Superior temporal gyrus (tissue), 1 donor: ENCODE measurements at regions not wholly inside any gene's neighbourhood (a gene's known extent, or its start where the extent isn't known, plus 50 kb on each side); places are given as distances from the start of the nearest gene placed in this dataset.

ENCODE experiments used
- DNase-seq: peaks from one replicate; pipeline ENCODE4 v3.0.0-alpha.2; 2016; ENCODE audit errors: extremely low spot score

DNA sequence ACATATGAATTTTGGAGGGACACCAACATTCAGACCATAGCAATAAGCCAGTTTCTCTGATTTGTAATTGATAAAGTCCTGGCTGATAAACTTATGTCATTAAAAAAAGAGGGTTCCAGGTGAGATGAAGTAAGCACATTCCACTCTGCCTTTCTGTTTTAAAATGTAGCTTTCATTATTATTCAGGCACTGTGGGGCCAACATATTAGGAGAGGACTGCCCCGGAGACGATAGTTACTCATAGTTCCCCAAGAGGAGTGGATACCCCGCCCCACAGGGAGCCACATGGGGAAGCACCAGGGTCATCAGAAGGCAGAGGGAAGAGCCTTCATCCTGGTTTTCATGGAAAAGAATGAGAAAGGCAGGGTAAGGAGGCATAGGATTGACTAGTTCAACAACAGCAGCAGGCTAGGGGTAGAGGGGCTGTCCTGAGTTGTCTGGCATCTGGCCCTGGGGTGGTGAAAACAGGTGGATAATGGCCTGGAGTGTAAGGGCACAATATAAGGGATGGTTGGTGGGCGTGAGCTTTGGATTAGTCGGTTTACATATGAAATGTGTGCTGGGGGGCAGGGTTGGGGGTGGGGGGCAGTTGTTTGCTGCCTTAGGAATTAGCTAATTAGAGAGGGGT is 78.7 kb upstream of the PROK2 start:
- no peak for DNase-seq

DNA sequence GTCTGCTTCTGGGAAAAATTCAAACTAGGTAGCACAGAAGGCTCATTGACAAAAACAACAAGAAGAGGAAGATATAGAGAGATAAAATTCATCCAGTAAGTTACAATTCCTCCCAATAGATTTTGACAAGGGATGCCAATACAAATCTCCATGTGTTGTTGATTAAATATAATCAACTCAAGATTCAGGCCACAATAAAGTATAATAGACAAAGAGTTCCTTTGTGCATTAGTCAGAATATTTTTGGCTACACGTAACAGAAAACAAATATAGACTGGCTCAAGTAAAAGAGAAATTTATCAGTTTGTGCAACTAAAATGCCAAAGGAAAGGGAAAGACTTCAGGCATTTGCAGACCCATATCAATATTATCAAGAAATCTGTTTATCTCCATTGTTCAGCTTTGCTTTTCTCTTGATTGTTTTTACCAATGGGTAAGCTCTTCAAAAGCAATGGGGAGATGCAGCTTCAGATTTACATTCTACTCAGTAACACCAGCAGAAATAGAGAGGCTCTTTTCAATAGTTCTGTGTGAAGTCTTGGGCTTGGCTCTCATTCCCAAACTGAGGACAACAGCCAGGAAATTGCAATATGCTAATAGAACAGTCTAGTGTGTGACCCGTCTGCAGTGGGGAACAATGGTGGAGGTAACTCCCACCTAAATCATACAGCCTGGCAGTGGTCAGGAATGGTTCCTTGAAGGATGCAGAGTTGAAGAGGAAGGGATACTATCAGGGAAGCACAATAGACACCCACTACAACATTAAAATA is 77.6 kb upstream of the PROK2 start:
- DNase-seq = no peak

DNA sequence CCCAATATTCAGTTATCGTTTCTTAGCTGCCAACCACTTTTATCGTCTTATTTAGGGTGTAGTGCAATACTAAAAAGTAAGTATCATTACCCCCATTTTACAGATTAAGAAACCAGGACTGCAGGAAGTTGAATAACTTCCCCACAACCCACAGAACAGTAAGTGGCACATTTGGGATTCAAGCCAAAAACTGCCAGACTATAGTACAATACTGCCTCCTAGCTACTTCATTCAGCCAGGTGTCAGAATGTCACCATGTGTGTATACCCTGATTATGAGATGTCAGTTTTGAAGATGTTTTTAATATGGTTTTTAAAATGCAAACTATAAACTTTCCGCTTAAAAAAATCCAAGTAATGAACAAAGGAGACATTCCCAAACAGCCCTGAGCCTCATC is 74.2 kb upstream of the PROK2 start:
- DNase-seq = peak; percentile 86

DNA sequence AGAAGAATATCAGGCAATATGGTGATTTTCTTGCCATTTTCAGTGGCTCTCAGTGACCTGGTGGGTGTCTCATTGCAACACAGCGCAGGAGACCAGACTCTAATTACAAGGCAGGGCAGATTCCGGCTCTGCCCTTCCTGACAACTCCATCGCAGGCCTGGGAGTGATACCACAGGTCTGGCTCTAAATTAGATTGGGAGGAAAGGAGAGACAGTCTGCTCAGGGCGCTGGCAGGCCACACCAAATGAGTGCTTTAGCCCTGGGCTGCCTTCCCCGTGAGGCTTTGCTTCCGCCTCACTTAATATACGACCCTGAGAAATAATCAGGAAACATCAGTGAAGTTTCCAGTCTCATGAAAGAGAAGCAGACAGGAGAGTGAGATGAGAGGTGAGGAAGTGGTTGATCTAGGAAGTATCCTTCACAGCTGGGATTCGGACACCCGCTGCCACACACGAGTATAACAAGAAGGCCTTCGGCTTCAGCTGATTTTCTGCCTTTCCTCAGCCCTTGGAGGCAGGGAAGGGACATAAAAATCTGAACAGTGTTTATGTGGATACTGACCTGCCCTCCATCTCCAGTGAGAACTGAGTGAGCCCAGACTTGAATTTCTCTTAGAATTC is 73.7 kb upstream of the PROK2 start:
- no peak for DNase-seq

DNA sequence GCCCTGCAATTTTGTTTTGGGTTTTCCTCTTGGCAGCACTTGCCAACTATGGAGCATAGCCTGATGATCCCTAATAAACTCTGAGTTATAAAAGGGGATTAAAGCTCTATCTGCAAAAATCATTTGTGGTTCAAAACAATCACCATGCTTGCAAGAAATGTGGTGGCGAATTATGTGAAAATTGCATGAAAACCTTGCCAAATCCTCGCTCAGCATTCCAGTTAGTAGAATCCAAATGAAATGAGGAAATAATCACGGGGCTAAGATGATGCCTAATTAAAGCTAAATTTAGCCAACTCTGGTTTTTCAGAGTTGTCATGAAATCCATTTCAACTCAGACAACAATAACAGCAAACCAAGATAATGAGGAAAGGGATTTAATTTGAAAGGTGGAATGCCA is 73.0 kb upstream of the PROK2 start:
- DNase-seq = peak; percentile 44

DNA sequence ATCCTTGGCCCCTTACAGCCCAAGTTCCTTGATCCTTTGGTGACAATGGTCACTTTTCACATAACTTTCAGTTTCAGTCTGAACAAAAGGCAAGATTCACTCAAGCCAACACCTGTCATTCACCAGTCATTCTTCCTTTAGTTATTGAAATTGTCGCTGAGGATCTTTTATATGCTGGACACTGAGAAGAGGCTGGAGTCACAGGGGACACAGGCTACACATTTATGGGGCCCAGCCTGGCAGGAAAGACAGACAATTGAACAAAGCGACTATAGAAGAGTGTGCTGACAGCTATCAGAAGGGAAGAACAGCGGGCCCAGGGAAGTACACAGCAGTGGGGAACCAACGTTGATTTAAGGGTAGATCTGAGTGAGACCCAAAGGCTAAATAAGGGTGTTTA is 69.8 kb upstream of the PROK2 start:
- DNase-seq = peak; percentile 40

DNA sequence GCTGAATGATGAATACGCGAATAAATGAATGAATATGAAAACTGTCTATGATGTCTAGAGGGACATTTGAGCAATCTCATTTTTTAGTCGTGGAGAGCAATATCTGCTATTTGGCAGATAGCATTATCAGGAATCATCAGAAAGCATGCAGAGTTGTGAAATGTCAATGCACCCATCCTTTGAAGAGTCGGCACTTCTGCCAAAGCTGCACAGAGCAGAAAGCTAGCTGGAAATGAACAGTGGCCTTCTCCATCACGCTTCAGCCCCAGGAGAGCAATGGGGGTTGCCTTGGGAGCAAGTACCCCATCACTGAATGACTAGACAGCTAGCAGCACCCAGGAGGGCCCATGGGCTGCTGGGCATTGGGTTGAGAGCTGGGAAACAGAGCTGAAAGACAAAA is 69.1 kb upstream of the PROK2 start:
- DNase-seq = no peak

DNA sequence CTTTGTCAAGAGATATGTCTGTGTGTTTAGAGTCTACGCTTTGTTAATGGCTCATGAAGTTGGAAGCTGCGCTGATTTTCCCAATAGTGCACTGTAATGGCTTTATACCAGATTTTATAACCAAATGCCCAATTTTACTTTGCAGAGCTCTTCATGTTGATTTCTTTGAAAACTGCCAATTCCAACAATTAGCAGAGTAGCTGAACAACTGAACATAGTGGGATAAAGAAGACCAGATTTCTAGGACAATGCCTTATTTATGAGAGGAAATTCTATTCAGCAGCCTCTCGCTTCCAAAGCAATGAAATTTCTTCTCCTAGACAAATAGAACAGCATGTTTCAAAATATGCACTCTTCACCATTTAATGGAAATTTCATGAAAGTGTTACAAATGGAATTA is 66.9 kb upstream of the PROK2 start:
- DNase-seq = peak; percentile 60

DNA sequence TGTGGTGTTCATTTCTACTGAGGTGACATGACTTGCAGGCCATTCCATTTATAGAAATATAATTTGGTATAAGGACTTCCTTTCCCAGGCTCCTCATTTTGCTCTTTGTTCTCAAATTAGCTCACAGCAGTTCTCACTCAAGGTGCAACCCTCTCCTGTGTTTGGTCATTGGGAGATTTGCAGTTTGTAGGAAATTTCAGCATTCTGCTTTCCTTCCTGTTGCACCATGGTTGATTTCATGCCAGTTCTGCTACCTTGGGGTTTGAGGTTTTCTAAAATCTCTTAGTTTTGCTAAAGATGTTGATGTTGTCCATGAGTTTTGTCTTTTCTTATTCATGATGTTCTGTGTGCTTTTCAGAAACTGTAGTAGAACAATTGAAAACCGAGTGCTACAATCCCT is 65.7 kb upstream of the PROK2 start:
- no peak for DNase-seq

DNA sequence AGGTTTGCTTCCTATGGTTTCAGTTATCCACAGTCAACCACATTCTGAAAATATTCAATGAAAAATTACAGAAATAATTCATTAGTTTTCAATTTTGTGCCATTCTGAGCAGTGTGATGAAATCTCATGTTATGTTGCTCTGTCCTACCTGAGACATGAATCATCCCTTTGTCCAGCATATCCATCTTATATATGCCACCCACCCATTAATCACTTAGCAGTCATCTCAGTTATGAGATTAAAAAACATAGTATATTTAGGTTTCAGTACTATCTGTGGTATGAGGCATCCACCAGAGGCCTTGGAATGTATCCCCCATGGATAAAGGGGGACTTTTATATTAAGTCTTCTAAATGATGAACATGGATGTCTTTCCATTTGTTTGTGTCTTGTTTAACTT is 64.7 kb upstream of the PROK2 start:
- no peak for DNase-seq

DNA sequence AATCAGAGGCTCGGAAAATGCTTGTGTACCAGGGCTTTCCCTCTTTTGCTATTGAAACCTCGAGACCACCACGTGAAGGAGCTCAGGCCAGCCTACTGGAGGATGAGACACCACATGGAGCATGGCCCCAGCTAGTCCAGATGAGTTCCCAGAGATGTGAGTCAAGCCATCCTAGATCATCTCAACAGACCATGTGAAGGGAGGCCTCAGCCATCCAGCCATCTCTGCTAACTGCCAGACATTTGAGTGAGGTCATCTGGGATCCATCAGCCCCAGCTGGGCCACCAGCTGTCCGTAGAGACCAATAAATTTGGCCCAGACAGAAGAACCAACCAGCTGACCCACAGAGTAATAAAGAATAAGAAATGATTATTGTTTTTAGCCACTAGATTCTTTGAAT is 62.8 kb upstream of the PROK2 start:
- DNase-seq = no peak

DNA sequence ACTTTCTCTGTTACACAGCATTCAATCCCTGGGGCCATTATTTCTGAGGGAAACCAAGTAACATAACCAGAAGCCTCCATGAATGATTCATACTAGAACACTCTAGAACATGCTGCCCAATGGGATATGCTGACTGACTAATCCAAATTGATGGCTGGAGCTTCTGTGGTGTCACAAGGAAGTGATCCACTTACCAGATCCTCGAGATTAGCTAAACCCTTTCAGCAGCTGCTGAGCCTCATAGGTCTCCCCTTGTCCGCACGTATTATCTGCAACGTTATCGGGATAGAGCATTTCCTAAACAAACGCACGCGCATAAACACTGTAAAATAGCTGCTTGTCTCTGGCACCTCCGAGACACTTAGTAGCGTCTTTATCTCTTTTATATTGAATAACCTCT is 61.2 kb upstream of the PROK2 start:
- DNase-seq = no peak

DNA sequence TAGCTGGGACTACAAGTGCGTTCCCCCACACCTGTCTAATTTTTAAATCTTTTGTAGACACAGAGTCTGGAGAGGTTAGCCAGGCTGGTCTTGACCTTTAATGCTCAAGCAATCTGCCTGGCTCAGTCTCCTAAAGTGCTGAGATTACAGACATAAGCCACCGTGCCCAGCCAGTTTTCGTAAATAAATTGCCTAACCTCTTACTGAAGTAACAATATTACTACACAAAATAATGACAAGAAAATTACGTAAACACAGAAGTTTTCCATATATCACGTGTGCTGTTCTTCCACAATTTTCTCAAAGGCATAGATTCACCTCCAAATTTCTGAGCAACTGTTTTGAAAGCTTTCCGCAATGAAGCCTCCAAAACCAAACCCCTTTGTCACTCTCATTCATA is 58.1 kb upstream of the PROK2 start:
- no peak for DNase-seq

DNA sequence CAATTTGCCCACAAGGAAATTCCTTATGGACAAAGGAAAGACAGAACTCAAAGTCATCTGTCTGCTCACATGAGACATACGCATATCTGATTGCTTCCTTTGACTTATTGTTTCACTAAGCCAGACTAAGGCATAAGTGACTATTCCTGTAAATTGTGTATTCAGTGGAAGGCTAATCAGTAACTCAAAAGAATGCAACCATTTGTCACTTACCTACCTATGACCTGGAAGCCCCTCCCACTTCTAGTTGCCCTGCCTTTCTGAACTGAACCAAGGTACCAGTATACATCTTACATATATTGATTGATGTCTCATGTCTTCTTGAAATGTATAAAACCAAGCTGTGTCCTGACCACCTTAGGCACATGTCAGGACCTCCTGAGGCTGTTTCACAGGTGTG is 53.5 kb upstream of the PROK2 start:
- no peak for DNase-seq
